ENCODE measurements at regions not wholly inside any gene's neighbourhood (a gene's known extent, or its start where the extent isn't known, plus 50 kb on each side); places are given as distances from the start of the nearest gene placed in this dataset.

DNA sequence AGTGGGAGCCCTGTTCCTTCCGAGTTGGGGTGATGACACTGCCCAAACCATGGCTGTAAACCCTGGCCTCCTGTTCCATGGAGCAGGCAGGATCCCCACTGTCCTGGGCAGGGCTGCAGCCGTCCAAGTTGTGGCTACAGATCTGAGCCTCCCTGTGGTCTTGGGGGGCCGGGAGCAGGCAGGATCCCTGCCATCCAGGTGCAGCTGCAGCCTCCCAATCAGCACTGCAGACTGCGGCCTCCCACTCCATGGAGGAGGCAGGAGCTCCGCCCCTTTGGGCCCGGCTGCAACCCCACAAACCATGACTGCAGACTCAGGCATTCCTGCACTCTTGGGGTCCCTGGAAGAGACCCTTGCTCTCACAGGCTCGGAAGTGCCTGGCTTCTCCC, 872.1 kb upstream of the GJE1 start:
- no peak for DNase-seq (ENCODE audit: low read depth in 2 of 3, low spot score in 2 of 3)

DNA sequence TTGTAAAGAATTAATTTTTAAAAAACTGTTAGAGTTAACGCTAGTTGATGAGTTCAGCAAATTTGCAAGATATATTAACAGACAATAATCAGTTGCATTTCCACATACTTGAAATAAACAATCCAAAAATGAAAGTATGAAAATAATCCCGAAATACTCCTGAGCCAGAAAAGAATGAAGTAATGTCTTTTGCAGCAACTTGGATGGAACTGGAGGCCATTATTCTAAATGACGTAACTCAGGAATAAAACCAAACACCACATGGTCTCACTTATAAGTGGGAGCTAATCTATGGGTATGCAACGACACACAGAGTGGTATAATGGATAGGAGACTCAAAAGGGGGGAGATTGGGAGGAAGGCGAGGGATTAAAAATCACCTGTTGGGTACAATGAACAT, 872.9 kb upstream of the GJE1 start:
- DNase-seq (ENCODE audit: low read depth in 2 of 3, low spot score in 2 of 3), result no peak

DNA sequence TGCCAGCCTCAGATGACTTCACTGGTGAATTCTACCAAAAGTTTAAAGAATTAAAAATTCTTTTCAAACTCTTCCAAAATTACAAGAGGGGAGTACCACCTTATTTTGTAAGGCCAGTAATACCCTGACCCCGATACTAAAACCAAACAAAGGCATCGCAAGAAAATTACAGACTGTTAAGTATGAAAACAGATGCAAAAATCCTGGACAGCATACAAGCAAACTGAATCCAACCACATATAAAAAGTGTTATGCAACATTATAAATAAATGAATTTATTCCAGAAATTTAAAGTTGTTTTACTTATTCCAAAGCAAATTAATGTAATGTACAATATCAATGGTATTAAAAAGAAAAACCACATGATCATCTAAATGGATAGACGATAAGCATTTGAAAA, 873.6 kb upstream of the GJE1 start:
- DNase-seq (ENCODE audit: low read depth in 2 of 3, low spot score in 2 of 3), result no peak

DNA sequence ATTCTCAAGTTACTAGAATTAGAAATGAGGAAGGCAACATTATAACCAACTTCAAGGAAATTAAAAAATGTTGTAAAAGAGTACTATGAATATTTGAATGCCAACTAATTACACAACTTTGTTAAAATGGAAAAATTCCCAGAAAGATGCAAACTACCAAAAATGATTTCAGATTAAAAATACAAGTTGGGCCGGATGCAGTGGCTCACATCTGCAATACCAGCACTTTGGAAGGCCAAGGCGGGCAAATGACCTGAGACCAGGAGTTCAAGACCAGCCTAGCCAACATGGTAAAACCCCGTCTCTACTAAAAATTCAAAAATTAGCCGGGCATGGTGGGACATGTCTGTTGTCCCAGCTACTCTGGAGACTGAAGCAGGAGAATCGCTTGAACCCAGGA, 874.2 kb upstream of the GJE1 start:
- no peak for DNase-seq (ENCODE audit: low read depth in 2 of 3, low spot score in 2 of 3)

DNA sequence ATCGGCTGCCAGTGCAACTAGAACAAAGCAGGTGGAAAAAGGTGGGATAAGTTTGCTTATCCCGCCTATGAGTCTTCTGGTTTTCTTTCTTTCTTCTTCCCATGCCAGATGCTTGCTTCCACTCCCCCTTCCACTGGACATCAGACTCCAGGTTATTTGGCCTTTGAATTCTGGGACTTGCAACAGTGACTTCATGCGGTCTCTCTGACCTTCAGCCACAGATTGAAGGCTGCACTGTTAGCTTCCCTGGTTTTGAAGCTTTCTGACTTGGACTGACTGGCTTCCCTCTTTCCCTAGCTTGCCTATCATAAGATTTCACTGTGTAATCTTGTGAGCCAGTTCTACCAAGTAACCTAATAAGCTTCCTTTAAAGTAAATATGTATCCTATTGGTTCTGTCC, 878.4 kb upstream of the GJE1 start:
- no peak for DNase-seq (ENCODE audit: low read depth in 2 of 3, low spot score in 2 of 3)

DNA sequence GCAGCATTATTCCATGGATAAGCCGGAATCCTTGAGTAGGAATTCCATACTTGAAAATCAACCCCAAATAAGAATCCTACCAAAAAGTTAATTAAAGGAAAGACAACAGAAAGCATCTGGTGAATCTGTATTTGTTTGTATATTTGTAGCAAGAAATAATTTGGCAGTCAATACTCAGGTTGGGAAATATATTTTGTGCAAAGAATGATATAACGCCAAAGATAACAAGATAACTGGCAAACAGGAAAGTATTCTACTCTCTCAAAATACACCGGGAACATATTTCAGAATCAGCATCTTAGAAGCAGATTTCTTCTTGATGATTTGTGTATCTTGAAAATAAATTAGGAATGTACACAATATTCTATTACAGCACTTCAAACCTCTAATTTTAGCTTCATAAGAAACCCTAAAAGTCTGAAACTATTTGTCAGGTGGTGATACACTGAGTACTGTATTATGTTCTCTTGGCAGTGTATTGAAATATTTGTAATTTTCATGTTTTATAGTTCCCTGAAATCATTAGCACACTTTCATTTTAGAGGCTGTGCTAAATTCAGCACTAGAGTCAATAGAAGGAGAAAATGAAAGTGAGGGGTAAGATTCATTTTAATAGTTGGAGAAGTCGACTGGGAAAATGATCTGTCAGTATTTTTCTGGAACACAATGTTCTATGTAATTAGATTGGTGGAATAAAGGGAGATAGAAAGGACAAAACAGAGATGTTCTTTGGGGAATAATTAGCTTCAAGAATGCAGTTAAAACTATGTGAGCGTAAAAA, 879.7 kb upstream of the GJE1 start:
- DNase-seq (ENCODE audit: low read depth in 2 of 3, low spot score in 2 of 3), result no peak

DNA sequence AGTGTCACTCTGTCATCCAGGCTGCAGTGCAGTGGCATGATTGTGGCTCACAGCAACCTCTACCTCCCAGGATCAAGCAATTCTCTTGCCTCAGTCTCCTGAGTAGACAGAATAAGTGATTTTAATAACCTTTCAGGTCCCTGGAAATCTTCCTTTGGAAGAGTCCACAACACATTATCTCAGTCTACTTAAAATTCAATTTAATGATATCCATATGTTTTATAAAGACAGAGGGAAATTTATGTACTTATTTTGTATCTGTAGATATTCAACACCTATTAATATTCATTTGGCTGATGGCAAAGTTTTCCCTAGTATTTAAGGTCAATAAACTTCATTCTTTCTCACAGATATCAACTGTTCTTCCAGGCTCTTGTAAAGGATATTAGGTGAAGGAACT, 881.4 kb upstream of the GJE1 start:
- DNase-seq (ENCODE audit: low read depth in 2 of 3, low spot score in 2 of 3), result no peak

DNA sequence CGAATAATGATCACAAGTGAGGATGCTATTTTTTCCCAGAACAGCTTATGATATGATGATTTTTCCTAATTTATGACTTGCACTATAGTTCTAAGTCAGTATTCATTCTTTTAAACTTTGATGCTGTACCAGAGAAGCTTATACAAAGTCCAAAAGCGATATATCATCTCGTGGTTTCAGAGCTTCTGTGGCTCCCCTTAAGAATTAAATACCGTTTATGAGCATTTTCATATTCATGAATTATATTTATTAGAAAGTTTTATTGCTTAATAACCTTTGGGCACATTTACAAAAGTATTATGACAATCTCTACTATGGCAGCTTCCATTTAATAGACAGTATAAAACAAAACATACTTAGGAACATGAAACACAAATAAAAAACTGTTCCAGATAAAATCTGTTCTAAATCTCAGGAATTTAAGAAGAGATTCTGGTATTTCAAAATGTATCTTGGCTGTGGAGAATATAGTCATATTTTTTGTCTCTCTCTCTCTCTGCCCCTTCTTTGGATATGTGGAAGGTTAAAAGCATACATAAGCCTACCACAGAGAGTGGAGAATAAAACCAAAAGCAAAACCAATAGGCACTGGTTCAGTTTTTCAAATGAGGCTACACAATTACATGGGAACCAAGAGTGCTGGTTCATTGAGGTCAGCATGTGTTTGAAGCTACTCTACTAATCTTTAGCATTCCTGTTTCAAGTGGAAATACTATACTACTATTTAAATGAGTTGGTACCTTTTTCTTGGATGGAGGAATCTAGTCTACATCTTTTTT, 884.5 kb upstream of the GJE1 start:
- DNase-seq (ENCODE audit: low read depth in 2 of 3, low spot score in 2 of 3), result no peak

DNA sequence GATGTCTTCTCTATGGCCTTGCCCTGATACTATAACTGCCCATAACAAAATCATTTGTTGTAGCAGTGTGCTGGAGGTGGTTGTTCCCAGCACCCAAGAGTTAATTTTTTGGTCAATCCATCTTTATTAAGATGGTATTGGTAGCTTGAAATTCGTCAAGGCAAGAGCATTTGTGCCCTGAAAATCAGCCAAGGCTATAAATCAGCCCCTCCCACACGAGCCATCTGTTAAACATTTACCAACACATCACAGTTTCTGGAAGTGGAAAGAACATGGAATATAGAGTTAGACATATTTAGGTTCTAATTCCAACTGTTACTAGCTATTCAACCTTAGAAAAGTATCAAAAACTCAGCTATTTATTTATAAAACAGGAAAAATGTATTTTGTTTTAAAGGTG, 888.4 kb upstream of the GJE1 start:
- no peak for DNase-seq (ENCODE audit: low read depth in 2 of 3, low spot score in 2 of 3)

DNA sequence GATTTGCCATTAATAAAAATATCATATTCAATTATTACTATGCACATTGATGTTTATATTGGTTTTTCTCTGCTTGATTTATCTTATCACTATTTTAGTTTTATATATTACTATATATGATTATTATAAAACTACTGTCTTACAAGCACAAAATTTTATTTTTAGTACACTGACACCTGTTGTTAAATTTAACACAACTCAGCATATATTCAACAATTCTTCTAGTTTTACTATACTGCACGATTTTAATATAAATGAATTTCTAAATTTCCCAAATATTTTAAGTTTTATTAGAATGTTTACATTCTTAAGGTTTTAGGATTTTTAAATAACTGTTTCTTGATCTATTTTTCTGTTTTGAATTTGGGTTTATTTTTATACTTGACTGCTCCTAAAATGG, 889.8 kb upstream of the GJE1 start:
- no peak for DNase-seq (ENCODE audit: low read depth in 2 of 3, low spot score in 2 of 3)

DNA sequence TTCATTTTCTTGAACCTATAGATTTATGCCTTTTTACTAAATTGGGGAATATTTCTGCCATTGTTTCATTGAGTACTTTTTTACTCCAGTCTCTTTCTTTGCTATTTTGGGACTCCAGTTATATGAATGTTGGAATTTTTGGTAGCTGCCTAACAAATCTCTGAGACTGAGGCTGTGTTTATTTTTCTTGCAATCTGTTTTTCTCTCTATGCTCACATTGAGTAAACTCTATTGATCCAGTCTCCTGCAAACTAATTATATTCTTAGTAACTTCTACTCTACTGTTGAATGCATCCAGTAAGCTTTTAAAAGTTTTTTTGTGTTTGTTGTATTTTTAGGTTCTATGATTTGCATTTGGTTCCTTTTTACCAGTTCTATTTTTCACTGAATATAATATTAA, 903.4 kb upstream of the GJE1 start:
- no peak for DNase-seq (ENCODE audit: low read depth in 2 of 3, low spot score in 2 of 3)

DNA sequence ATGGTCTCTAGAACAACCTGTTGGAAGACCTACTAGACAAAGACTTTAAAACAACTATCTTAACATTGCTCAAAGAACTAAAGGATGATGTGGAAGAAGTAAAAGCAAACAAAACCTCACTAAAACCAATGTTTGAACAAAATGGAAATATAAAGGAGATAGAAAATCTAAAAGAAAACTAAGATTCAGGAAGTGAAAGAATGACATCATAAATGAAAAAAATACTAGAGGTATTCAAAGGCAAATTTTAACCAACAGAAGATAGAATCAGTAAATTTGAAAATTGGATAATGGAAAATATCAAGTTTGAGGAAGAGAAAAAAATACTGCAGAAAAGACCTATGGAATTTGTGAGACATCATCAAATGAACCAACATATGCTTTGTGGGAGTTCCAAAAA, 914.1 kb upstream of the GJE1 start:
- DNase-seq (ENCODE audit: low read depth in 2 of 3, low spot score in 2 of 3), result no peak

DNA sequence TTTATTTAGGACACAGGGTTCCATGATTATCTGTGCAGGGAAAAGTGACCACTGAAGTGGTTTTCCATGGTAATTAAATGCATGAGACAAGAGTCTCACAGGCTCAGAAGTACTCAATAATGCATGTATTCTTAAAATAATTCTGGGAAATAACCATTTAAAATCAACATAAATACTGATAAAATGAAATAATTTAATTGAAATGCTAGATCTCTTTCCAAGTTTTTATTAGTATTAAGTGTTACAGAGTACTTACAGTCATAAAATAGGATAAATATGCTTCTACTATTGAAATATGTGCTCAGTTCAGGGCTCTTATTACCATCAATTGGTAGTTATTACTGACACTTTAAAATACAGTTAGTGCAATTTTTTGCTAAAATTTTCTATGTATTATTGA, 916.0 kb upstream of the GJE1 start:
- no peak for DNase-seq (ENCODE audit: low read depth in 2 of 3, low spot score in 2 of 3)

DNA sequence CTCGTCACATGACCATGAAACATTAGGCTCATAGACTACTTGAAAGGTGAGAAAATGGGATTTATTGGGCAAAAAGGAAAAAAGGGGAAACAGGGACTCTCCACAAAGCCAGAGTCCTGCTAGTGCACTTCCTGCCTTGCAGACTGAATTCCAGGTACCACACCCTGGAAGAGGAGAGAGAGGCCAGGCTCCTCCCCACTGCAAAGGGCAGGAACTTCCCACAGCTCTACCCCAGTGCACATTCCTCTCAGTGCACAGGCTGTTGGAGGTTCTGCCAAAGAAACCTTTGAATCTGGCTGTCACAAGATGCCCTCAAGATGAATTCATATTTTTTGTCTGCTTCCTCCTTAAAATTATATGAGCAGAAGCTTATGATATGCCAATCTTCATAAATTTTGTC, 920.4 kb upstream of the GJE1 start:
- no peak for DNase-seq (ENCODE audit: low read depth in 2 of 3, low spot score in 2 of 3)

DNA sequence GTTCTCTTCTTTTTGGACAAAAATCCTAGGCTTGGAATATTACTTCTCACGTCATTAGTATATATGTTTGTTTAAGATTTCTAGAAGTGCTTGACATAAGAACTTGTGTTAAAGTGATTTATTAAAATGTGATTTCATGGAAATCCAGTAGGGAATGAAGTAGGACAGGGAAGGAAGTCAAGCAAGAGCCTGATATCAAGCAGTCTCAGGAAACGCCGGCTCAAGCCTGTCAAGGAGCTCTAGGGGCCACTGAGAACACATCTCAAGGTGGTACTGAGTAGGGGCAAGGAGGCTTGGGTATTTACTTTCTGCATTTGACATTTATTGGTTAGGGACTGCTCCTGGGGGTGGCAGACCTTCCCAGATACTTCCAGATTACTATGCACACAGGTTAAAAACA, 920.9 kb upstream of the GJE1 start:
- DNase-seq (ENCODE audit: low read depth in 2 of 3, low spot score in 2 of 3), result no peak

DNA sequence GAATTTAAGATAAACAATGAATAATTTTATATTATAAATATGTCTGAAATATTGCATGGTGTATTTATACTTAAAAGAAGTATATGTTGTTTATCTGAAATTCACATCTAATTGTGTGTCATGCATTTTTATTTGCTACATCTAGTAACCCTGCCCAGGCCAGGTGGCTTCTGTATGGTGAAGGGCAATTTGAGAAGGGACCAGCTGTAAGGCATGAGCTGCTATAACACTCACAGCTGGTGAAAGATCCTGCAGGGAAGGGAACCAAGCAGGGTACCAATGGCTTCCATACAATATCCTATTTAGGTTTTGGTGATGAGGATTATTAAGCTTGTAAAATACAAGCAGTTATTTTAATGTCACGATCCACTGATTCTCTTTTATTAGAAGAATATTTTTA, 921.8 kb upstream of the GJE1 start:
- DNase-seq (ENCODE audit: low read depth in 2 of 3, low spot score in 2 of 3), result no peak

DNA sequence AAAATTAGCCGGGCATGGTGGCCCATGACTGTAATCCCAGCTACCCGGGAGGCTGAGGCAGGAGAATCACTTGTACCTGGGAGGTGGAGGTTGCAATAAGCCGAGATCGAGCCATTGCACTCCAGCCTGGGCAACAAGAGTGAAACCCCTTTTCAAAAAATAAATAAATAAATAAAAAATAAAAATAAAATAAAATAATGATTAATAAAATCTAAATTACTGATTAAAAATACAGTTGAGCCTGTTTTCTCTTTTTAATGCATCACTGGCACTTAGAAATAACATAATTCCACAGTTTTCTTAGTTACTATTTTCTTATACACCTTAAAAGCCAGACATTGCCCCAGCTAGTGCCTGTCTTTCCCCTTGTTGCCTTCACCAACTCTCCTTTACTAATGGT, 922.8 kb upstream of the GJE1 start:
- DNase-seq (ENCODE audit: low read depth in 2 of 3, low spot score in 2 of 3), result no peak

DNA sequence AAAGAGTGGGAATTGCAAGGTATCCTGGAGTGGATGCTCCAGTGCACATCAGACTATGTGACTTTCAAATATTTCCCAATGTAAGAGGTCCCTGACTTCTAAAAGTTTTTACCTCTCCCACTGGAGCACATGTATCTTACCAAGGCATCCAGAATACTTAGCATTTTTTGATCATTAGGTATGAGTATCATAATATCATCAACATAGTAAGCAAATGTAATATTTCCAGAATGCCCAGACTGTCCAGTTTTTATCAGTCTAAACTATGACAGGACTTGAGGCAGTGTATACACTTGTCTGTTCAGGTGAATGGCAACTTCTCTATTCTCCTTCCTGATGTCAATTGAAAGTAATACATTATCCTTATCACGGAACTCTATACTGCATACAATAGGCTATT, 924.6 kb upstream of the GJE1 start:
- no peak for DNase-seq (ENCODE audit: low read depth in 2 of 3, low spot score in 2 of 3)

DNA sequence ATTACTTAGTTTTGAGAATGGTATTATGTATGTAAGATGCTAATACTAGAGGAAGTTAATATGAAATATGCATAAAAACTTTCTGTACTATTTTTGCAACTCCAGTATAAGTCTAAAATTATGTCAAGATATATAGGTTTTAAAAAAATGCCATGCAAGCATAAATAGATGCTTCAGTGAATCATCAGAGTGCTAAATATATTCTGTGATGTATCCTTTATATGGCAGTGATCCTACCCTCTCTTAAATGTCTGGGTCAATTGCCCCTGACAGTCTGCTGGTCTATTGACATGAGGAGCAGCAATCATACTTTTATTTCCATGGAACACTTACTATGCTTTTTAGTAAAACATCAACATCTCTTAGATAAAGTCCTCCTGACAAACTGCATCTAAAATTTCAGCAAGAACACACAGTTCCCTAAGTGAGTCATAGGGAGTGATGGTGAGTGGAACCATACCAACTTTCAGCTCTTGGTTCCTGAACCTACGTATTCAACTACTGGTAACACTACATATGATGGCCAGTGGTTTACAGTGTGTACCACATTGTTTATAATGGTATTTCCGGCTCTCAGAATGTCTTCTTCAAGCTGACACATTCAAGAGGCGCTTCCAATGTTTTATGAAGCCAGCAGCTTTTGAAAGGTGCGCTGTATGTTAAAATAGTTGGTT, 928.7 kb upstream of the GJE1 start:
- DNase-seq (ENCODE audit: low read depth in 2 of 3, low spot score in 2 of 3), result no peak

DNA sequence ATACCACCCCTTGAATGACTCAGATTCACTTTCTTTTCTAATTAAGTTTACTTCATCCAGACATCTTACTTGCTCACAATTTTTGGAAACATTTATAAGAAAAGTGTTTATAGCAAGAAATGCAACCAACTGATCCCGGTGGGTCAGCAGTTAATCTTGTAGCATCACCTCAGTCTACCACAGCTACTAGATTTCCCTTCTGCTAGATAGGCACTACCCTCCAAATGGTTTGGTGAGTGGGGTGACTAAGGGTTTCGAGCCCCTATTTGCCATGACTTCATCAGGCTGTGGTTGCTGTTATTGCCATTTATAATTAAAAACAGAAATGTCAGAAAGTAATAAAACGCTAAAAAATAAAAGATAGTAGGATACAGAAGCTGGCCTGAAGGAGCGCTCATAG, 930.1 kb upstream of the GJE1 start:
- no peak for DNase-seq (ENCODE audit: low read depth in 2 of 3, low spot score in 2 of 3)

DNA sequence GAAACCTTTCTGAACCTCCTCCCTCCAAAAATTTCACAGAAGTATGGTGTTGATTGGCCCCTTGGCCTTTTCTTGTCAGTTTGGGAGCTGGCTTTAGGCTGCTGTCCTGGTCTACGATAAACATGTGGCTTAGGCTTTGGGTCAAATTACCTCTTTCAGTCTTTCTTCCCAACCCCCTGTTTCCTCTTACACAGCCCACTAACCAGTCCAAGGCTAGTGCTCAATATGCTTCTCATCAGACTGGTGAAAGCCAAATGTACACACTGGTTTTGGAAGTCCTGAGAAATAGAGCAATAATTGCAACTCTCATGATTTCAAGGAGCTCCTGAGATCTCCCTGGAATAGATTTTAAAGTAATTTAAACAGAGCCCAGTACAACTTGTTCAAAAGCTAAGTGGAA, 933.7 kb upstream of the GJE1 start:
- DNase-seq (ENCODE audit: low read depth in 2 of 3, low spot score in 2 of 3), result no peak

DNA sequence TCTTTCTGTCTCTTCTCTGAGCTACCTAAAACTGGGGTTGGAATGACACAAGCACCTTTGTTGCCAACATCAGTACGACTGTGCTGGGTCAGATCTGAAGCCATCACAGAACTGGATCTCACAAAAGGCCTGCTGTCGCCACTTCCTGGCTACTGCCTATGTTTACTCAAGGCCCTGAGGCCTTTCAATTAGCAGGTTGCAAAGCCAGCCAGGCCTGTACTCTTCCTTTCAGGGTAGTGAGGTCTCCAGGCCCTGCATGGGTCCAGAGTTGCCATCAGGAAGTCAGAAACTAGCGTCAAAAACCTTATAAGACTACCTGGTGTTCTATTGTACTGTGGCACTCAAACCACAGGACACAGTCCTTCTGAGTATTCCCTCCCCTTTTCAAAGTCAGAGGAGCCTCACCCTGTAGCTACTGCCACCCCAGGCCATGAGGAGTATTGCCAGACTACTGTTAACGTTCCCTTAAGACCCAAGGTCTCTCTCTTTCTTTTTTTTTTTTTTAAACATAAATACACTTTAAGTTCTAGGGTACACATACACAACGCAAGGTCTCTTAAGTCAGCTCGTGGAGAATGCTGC, 937.4 kb upstream of the GJE1 start:
- DNase-seq (ENCODE audit: low read depth in 2 of 3, low spot score in 2 of 3), result no peak
